ENCODE measurements at regions not wholly inside any gene's neighbourhood (a gene's known extent, or its start where the extent isn't known, plus 50 kb on each side); places are given as distances from the start of the nearest gene placed in this dataset.

GRCh38 chr5:5558638-5559527, 136.4 kb downstream of the ICE1 start:
- DNase-seq (ENCODE audit: low read depth in 1 of 2, low spot score in 1 of 2), result peak in 1 of 2 donors; percentile 11
- H3K27ac ChIP-seq, result no peak overlapping the region
- no peak overlapping the region for H3K4me3 ChIP-seq
- no peaks in the 10 kb centered on the region for H3K4me1 ChIP-seq (ENCODE audit: low read depth)
- no peaks in the 10 kb centered on the region for H3K36me3 ChIP-seq
- TF ChIP-seq CTCF (IDR thresholded peaks at IDR 0.05; ENCODE audit: low read depth, low read length), result no peak
- no peaks in the 10 kb centered on the region for H3K27me3 ChIP-seq
- H3K9me3 ChIP-seq (ENCODE audit: low read depth), result no peaks in the 10 kb centered on the region

- Histone ChIP-seq H3K27ac (no peak overlapping the region), H3K9me3 (ENCODE audit: low read depth) (no peaks in the 10 kb centered on the region), H3K4me1 (ENCODE audit: low read depth) (no peaks in the 10 kb centered on the region), H3K36me3 (no peaks in the 10 kb centered on the region), H3K27me3 (no peaks in the 10 kb centered on the region), H3K4me3 (no peak overlapping the region)
- no peak for TF ChIP-seq CTCF (IDR thresholded peaks at IDR 0.05; ENCODE audit: low read depth, low read length)
- no peak for DNase-seq (ENCODE audit: low read depth in 1 of 2, low spot score in 1 of 2)
Measured at GRCh38 chr5:5558102-5558501, 135.6 kb downstream of the ICE1 start.

- DNase-seq (ENCODE audit: low read depth in 1 of 2, low spot score in 1 of 2), result no peak
Measured at GRCh38 chr5:5551499-5551898, 129.0 kb downstream of the ICE1 start.

GRCh38 chr5:5546408-5546807, 123.9 kb downstream of the ICE1 start:
- no peaks in the 10 kb centered on the region for H3K4me1 ChIP-seq (ENCODE audit: low read depth)
- H3K27me3 ChIP-seq, result no peaks in the 10 kb centered on the region
- H3K9me3 ChIP-seq (ENCODE audit: low read depth), result no peaks in the 10 kb centered on the region
- H3K36me3 ChIP-seq, result no peaks in the 10 kb centered on the region
- no peak for TF ChIP-seq CTCF (IDR thresholded peaks at IDR 0.05; ENCODE audit: low read depth, low read length)
- H3K4me3 ChIP-seq, result no peak overlapping the region
- DNase-seq (ENCODE audit: low read depth in 1 of 2, low spot score in 1 of 2), result no peak
- no peak overlapping the region for H3K27ac ChIP-seq

More at GRCh38 chr5:5551499-5551898, 129.0 kb downstream of the ICE1 start:
- Histone ChIP-seq H3K36me3 (no peaks in the 10 kb centered on the region), H3K9me3 (ENCODE audit: low read depth) (no peaks in the 10 kb centered on the region), H3K27me3 (no peaks in the 10 kb centered on the region), H3K4me3 (no peak overlapping the region), H3K4me1 (ENCODE audit: low read depth) (no peaks in the 10 kb centered on the region), H3K27ac (no peak overlapping the region)
- no peak for TF ChIP-seq CTCF (IDR thresholded peaks at IDR 0.05; ENCODE audit: low read depth, low read length)

- H3K4me1 ChIP-seq (ENCODE audit: low read depth), result no peaks in the 10 kb centered on the region
- H3K27me3 ChIP-seq, result no peaks in the 10 kb centered on the region
- H3K36me3 ChIP-seq, result no peaks in the 10 kb centered on the region
- H3K27ac ChIP-seq, result no peak overlapping the region
- no peak for DNase-seq (ENCODE audit: low read depth in 1 of 2, low spot score in 1 of 2)
- TF ChIP-seq CTCF (IDR thresholded peaks at IDR 0.05; ENCODE audit: low read depth, low read length), result no peak
- H3K4me3 ChIP-seq, result no peak overlapping the region
- H3K9me3 ChIP-seq (ENCODE audit: low read depth), result no peaks in the 10 kb centered on the region
Measured at GRCh38 chr5:5544094-5544663, 121.7 kb downstream of the ICE1 start.

All from cardiac muscle cell (in vitro differentiated cells and primary cell).